H1 (cell line): ENCODE measurements at regions not wholly inside any gene's neighbourhood (a gene's known extent, or its start where the extent isn't known, plus 50 kb on each side); places are given as distances from the start of the nearest gene placed in this dataset.

ENCODE experiments used
- CTCF ChIA-PET: fragments of 300-600 bp; sonication (Branson Sonifier 250); formaldehyde crosslinking; loops from one replicate; lab custom pipeline; 2021; ENCODE audit not compliant: partially characterized antibody; lab: Charles Lee
- POLR2A ChIA-PET: fragments of 300-600 bp; sonication (Branson Sonifier 250); formaldehyde crosslinking; loops from one replicate; lab custom pipeline; 2021; ENCODE audit warnings: inconsistent platforms; ENCODE audit not compliant: partially characterized antibody; lab: Charles Lee
- DNase-seq, 2 experiments: peaks; one replicate each; pipeline versions ENCODE4 v3.0.0 to v3.0.0-alpha.2; 2010 to 2022; ENCODE audit warnings: low spot score in 2 of 2, low read depth in 1 of 2, mixed read lengths in 1 of 2
- FAIRE-seq: peaks from 2 replicates; lab custom pipeline; 2011; peaks lifted over from hg19 to GRCh38; lab: Jason Lieb, UNC
- H2AFZ ChIP-seq: 2 replicates; pipeline ENCODE4 v1.8.1; 2012; ENCODE audit warnings: low read length, inconsistent platforms
- H2AK5ac ChIP-seq: 2 replicates; pipeline ENCODE4 v1.6.1; 2013; ENCODE audit warnings: low read depth, low read length
- H2BK120ac ChIP-seq: replicated peaks from 2 replicates; pipeline ENCODE3; 2013; ENCODE audit warnings: low read depth, low read length, inconsistent platforms
- H2BK12ac ChIP-seq: 2 replicates; pipeline ENCODE4 v1.6.1; 2013; ENCODE audit warnings: low read depth, low read length
- H2BK15ac ChIP-seq: 2 replicates; pipeline ENCODE4 v1.6.1; 2013; ENCODE audit warnings: low read length
- H2BK20ac ChIP-seq: 2 replicates; pipeline ENCODE4 v1.6.1; 2013; ENCODE audit warnings: low read length
- H2BK5ac ChIP-seq: 2 replicates; pipeline ENCODE4 v1.6.1; 2013; ENCODE audit warnings: low read depth, low read length
- H3K14ac ChIP-seq: 2 replicates; pipeline ENCODE4 v1.6.1; 2013; ENCODE audit warnings: inconsistent platforms; ENCODE audit not compliant: insufficient read length
- H3K18ac ChIP-seq: 2 replicates; pipeline ENCODE4 v1.6.1; 2013; ENCODE audit warnings: low read length; ENCODE audit errors: extremely low read depth
- H3K23ac ChIP-seq: 2 replicates; pipeline ENCODE4 v1.6.1; 2013; ENCODE audit warnings: inconsistent platforms; ENCODE audit not compliant: insufficient read length
- H3K23me2 ChIP-seq: 2 replicates; pipeline ENCODE4 v1.6.1; 2013; ENCODE audit warnings: low read depth, low read length
- H3K27ac ChIP-seq: 2 replicates; pipeline ENCODE4 v1.6.1; 2011; ENCODE audit warnings: low read depth, low read length, inconsistent platforms
- H3K27me3 ChIP-seq, 4 experiments: replicated peaks in 1 of 4; 1 replicate in 1 of 4; 2 replicates in 3 of 4; pipeline versions ENCODE4 v1.6.1 to v1.8.1; 2011 to 2013; ENCODE audit warnings: low read length in 3 of 4, mild to moderate bottlenecking in 3 of 4, inconsistent platforms in 2 of 4, mixed read lengths in 2 of 4, moderate library complexity in 1 of 4; ENCODE audit not compliant: control insufficient read depth in 3 of 4, insufficient read depth in 3 of 4; ENCODE audit errors: extremely low read depth in 1 of 4
- H3K36me3 ChIP-seq, 4 experiments: 2 replicates each; pipeline versions ENCODE4 v1.6.1 to v1.8.1; 2011 to 2013; ENCODE audit warnings: mild to moderate bottlenecking in 4 of 4, low read length in 3 of 4, moderate library complexity in 2 of 4, control low read depth in 1 of 4, inconsistent platforms in 1 of 4; ENCODE audit not compliant: insufficient read depth in 4 of 4, control insufficient read depth in 2 of 4
- H3K4ac ChIP-seq: replicated peaks from 2 replicates; pipeline ENCODE3; 2013; ENCODE audit warnings: low read length, low read depth, mixed read lengths, inconsistent platforms; ENCODE audit not compliant: insufficient read length
- H3K4me1 ChIP-seq, 4 experiments: replicated peaks in 1 of 4; 1 replicate in 1 of 4; 2 replicates in 3 of 4; pipeline versions ENCODE4 v1.6.1 to v1.8.1; 2011 to 2013; ENCODE audit warnings: low read length in 3 of 4, inconsistent platforms in 2 of 4, mixed read lengths in 1 of 4; ENCODE audit not compliant: insufficient read depth in 4 of 4, control insufficient read depth in 3 of 4
- H3K4me2 ChIP-seq, 2 experiments: 2 replicates each; pipeline versions ENCODE4 v1.6.1 to v1.8.1; 2011 to 2013; ENCODE audit warnings: low read depth in 2 of 2, low read length in 2 of 2, control low read depth in 1 of 2, inconsistent platforms in 1 of 2, mild to moderate bottlenecking in 1 of 2; ENCODE audit not compliant: insufficient read depth in 1 of 2
- H3K4me3 ChIP-seq, 4 experiments: fragments of 200-600, 300-600 bp in 1 of 4; sonication (generic), shearing (Covaris generic), sonication (Bioruptor Twin) in 1 of 4; 2 replicates each; pipeline versions ENCODE4 v1.5.1 to v1.8.1; 2011 to 2016; ENCODE audit warnings: low read length in 4 of 4, low read depth in 3 of 4, control low read depth in 2 of 4, inconsistent platforms in 2 of 4, mild to moderate bottlenecking in 2 of 4, mixed read lengths in 1 of 4, moderate library complexity in 1 of 4; ENCODE audit not compliant: insufficient read depth in 2 of 4; ENCODE audit errors: extremely low read depth in 1 of 4
- H3K56ac ChIP-seq: replicated peaks from 2 replicates; pipeline ENCODE3; 2013; ENCODE audit warnings: low read depth, mild to moderate bottlenecking, mixed read lengths, low read length, inconsistent platforms; ENCODE audit not compliant: insufficient read length
- H3K79me1 ChIP-seq: 2 replicates; pipeline ENCODE4 v1.6.1; 2013; ENCODE audit warnings: low read depth, low read length, control low read depth
- H3K79me2 ChIP-seq, 2 experiments: 2 replicates each; pipeline versions ENCODE4 v1.6.1 to v1.8.1; 2012 to 2013; ENCODE audit warnings: low read length in 2 of 2, mild to moderate bottlenecking in 2 of 2, inconsistent platforms in 1 of 2; ENCODE audit not compliant: insufficient read depth in 2 of 2, control insufficient read depth in 1 of 2
- H3K9ac ChIP-seq, 4 experiments: replicated peaks in 1 of 4; 1 replicate in 1 of 4; 2 replicates in 3 of 4; pipeline versions ENCODE4 v1.6.1 to v1.8.1; 2011 to 2013; ENCODE audit warnings: low read depth in 3 of 4, low read length in 3 of 4, control low read depth in 2 of 4, mild to moderate bottlenecking in 2 of 4, moderate library complexity in 2 of 4, inconsistent platforms in 1 of 4; ENCODE audit errors: extremely low read depth in 1 of 4
- H3K9me3 ChIP-seq, 2 experiments: 2 replicates each; pipeline versions ENCODE4 v1.6.1 to v1.8.1; 2012 to 2013; ENCODE audit warnings: mild to moderate bottlenecking in 2 of 2, moderate library complexity in 2 of 2, control low read depth in 1 of 2, inconsistent platforms in 1 of 2, low read depth in 1 of 2, low read length in 1 of 2, mixed read lengths in 1 of 2; ENCODE audit not compliant: insufficient read depth in 2 of 2
- H4K20me1 ChIP-seq, 2 experiments: replicated peaks in 1 of 2; 2 replicates each; pipeline versions ENCODE3 to v1.8.1; 2011 to 2013; ENCODE audit warnings: inconsistent platforms in 2 of 2, low read length in 2 of 2, mild to moderate bottlenecking in 1 of 2; ENCODE audit not compliant: insufficient read depth in 2 of 2, control insufficient read depth in 1 of 2
- H4K5ac ChIP-seq: 2 replicates; pipeline ENCODE4 v1.6.1; 2013; ENCODE audit warnings: low read length, low read depth, mixed read lengths, inconsistent platforms; ENCODE audit not compliant: insufficient read length
- H4K8ac ChIP-seq: 2 replicates; pipeline ENCODE4 v1.8.0; 2013; ENCODE audit warnings: mild to moderate bottlenecking, moderate library complexity, low read length, inconsistent platforms; ENCODE audit not compliant: insufficient read depth; ENCODE audit errors: extremely low read depth
- H4K91ac ChIP-seq: replicated peaks from 2 replicates; pipeline ENCODE3; 2013; ENCODE audit warnings: low read length, mixed read lengths, inconsistent platforms; ENCODE audit not compliant: insufficient read length
- EZH2 ChIP-seq: fragments of 200-600 bp; sonication (generic); IDR thresholded peaks from 2 replicates; pipeline ENCODE4 v1.7.1; 2012; ENCODE audit warnings: low read depth, mild to moderate bottlenecking, moderate library complexity, low read length, inconsistent platforms; ENCODE audit not compliant: severe bottlenecking
- GABPA ChIP-seq: IDR thresholded peaks from 2 replicates; pipeline ENCODE4 v1.6.1; 2011; ENCODE audit warnings: mild to moderate bottlenecking, low read length, moderate library complexity, borderline replicate concordance; ENCODE audit not compliant: insufficient read depth
- GTF2F1 ChIP-seq: IDR thresholded peaks from 2 replicates; pipeline ENCODE4 v1.6.1; 2012; ENCODE audit warnings: low read depth, low read length, improper control_type of control experiment, borderline replicate concordance
- JUN ChIP-seq: IDR thresholded peaks from 2 replicates; pipeline ENCODE4 v1.6.1; 2011; ENCODE audit warnings: low read depth, mild to moderate bottlenecking, improper control_type of control experiment, low read length
- KDM5A ChIP-seq: fragments of 200-600 bp; IDR thresholded peaks from 2 replicates; pipeline ENCODE4 v1.7.1; 2012; ENCODE audit warnings: mild to moderate bottlenecking, low read length, inconsistent platforms, mixed read lengths
- PHF8 ChIP-seq: fragments of 200-600 bp; sonication (generic); conservative IDR thresholded peaks from 2 replicates; pipeline ENCODE4 v1.7.1; 2012; ENCODE audit warnings: low read depth, mild to moderate bottlenecking, inconsistent platforms, low read length, moderate library complexity
- POLR2AphosphoS5 ChIP-seq: IDR thresholded peaks from 2 replicates; pipeline ENCODE4 v1.6.1; 2011; ENCODE audit warnings: low read depth, low read length
- RAD21 ChIP-seq, 2 experiments: IDR thresholded peaks in 1 of 2; conservative IDR thresholded peaks in 1 of 2; 2 replicates each; pipeline ENCODE4 v1.6.1; 2011; ENCODE audit warnings: low read depth in 2 of 2, low read length in 2 of 2, improper control_type of control experiment in 1 of 2, inconsistent platforms in 1 of 2, mild to moderate bottlenecking in 1 of 2, moderate library complexity in 1 of 2
- RXRA ChIP-seq: IDR thresholded peaks from 2 replicates; pipeline ENCODE4 v1.6.1; 2011; ENCODE audit warnings: low read depth, mild to moderate bottlenecking, low read length, moderate library complexity; ENCODE audit not compliant: insufficient read depth
- SP4 ChIP-seq: IDR thresholded peaks from 2 replicates; pipeline ENCODE4 v1.6.1; 2012; ENCODE audit warnings: low read length, inconsistent platforms
- SRF ChIP-seq: IDR thresholded peaks from 2 replicates; pipeline ENCODE4 v1.6.1; 2011; ENCODE audit warnings: mild to moderate bottlenecking, low read depth, low read length, moderate library complexity
- TAF7 ChIP-seq: optimal IDR thresholded peaks from 2 replicates; pipeline ENCODE3; 2011; ENCODE audit warnings: low read depth, mild to moderate bottlenecking, inconsistent platforms, low read length, moderate library complexity, borderline replicate concordance
- YY1 ChIP-seq: IDR thresholded peaks from 2 replicates; pipeline ENCODE4 v1.6.1; 2011; ENCODE audit warnings: low read depth, mild to moderate bottlenecking, low read length
- WGBS, 2 experiments: shearing (Covaris generic) in 1 of 2; methylation state at CpG; one replicate each; pipeline versions ENCODE4 v1.1.6 to v1.1.7; 2013 to 2015; ENCODE audit warnings: low lambda C conversion rate in 2 of 2, mixed read lengths in 2 of 2, inconsistent platforms in 1 of 2, low coverage in 1 of 2, missing lambda C conversion rate in 1 of 2; ENCODE audit not compliant: insufficient replicate concordance in 2 of 2, insufficient coverage in 1 of 2, insufficient read length in 1 of 2; ENCODE audit errors: extremely low coverage in 1 of 2, missing lambda C conversion rate in 1 of 2; 5-methylcytosine and 5-hydroxymethylcytosine counted together
- TF ChIP-seq, protein P1 (sequence below): IDR thresholded peaks from 2 replicates; pipeline ENCODE4 v1.6.1; 2011; ENCODE audit warnings: low read depth, mild to moderate bottlenecking, low read length; ENCODE audit not compliant: insufficient read depth

DNA sequence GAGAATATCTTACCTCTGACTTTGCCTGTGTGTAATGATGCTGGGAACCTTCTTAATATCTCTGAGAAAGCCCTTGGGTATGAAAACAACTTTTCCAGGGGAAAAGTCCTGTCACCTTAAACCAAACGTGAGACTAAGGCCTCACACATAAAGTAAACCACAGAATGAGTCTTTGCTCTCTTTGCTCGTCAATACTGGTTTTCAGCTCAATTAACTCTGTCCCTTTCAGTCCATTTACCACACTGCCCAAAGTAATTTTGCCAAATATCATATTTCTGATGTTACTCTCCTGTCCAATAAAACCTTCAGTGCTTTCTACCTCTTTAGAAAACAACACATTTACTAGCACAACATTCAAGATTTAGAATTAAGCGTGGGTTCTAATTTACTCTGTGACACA is 100.5 kb upstream of the HMGCLL1 start:
- Histone ChIP-seq H3K9me3 (peaks cover 8 to 9% of the 10 kb centered on the region in 2 experiments; a peak in 3 of 4 replicates), H2AFZ (no peak overlapping the region), H3K79me1 (no peaks in the 10 kb centered on the region), H4K5ac (no peak overlapping the region), H3K23ac (no peak overlapping the region), H3K23me2 (no peaks in the 10 kb centered on the region), H4K20me1 (no peaks in the 10 kb centered on the region), H2BK12ac (no peak overlapping the region), H3K14ac (no peak overlapping the region), H3K27ac (no peak overlapping the region), H3K4me2 (no peak overlapping the region), H3K4me3 (no peak overlapping the region), H3K4me1 (peaks cover 0 to 3% (median 0%) of the 10 kb centered on the region in 4 experiments; a peak in 2 of 7 replicates), H2BK20ac (no peak overlapping the region), H2BK5ac (no peak overlapping the region), H2BK15ac (no peak overlapping the region), H2BK120ac (no peak overlapping the region), H4K91ac (no peak overlapping the region), H3K4ac (no peak overlapping the region), H2AK5ac (no peak overlapping the region), H3K27me3 (no peaks in the 10 kb centered on the region), H3K56ac (no peak overlapping the region), H3K18ac (no peak overlapping the region), H4K8ac (no peak overlapping the region), H3K9ac (no peak overlapping the region), H3K36me3 (no peaks in the 10 kb centered on the region; a peak in 2 of 8 replicates), H3K79me2 (no peaks in the 10 kb centered on the region)
- 85% methylated on average over 3 of the region's 3 CpGs; no CpG with 5 or more reads in 1 of the 2 experiments for WGBS, 2 experiments
- FAIRE-seq (no peak), DNase-seq (no peak)
- CTCF ChIA-PET = interaction anchor here (1.2 kb wide), 1 partner anchor 17 kb away, joined by 3 read pairs; no protein-coding TSS in a partner anchor
- POLR2A ChIA-PET = no interaction called here
- TF ChIP-seq SRF (no peak), RAD21 (IDR thresholded peaks at IDR 0.05 in 1 of 2, conservative IDR thresholded peaks at IDR 0.05 in 1 of 2; ENCODE audit: low read depth in 2 of 2, low read length in 2 of 2) (no peak), PHF8 (no peak), POLR2AphosphoS5 (no peak), YY1 (no peak), TAF7 (no peak), KDM5A (no peak), GTF2F1 (no peak), RXRA (no peak), EZH2 (no peak), GABPA (no peak), JUN (no peak), SP4 (no peak)
- TF ChIP-seq, protein P1, sequence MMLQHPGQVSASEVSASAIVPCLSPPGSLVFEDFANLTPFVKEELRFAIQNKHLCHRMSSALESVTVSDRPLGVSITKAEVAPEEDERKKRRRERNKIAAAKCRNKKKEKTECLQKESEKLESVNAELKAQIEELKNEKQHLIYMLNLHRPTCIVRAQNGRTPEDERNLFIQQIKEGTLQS = no peak
